Endothelial cell of umbilical vein (primary cell): ENCODE measurements at regions not wholly inside any gene's neighbourhood (a gene's known extent, or its start where the extent isn't known, plus 50 kb on each side); places are given as distances from the start of the nearest gene placed in this dataset.

Experiments
- EZH2 ChIP-seq: IDR thresholded peaks from 2 replicates; pipeline ENCODE4 v1.6.1; 2012; ENCODE audit warnings: borderline replicate concordance, low read depth, mild to moderate bottlenecking, moderate library complexity, low read length, inconsistent platforms; ENCODE audit not compliant: severe bottlenecking
- FOS ChIP-seq: IDR thresholded peaks from 2 replicates; pipeline ENCODE4 v1.6.1; 2011; ENCODE audit warnings: mild to moderate bottlenecking, low read length, moderate library complexity, borderline replicate concordance; ENCODE audit not compliant: insufficient read depth
- GATA2 ChIP-seq: IDR thresholded peaks from 2 replicates; pipeline ENCODE4 v1.7.0; 2011; ENCODE audit warnings: low read depth, mild to moderate bottlenecking, moderate library complexity, mixed read lengths, low read length; ENCODE audit not compliant: insufficient read length, insufficient read depth
- JUN ChIP-seq: IDR thresholded peaks from 2 replicates; pipeline ENCODE4 v1.6.1; 2011; ENCODE audit warnings: borderline replicate concordance, low read depth; ENCODE audit not compliant: insufficient read length, insufficient read depth
- MYC ChIP-seq: IDR thresholded peaks from one replicate; pipeline ENCODE4 v1.6.1; 2011; ENCODE audit warnings: mild to moderate bottlenecking, low read depth, low read length
- POLR2A ChIP-seq: IDR thresholded peaks from 2 replicates; pipeline ENCODE4 v1.6.1; 2012; ENCODE audit warnings: low read depth, mild to moderate bottlenecking, control low read depth, low read length
- POLR2AphosphoS5 ChIP-seq: IDR thresholded peaks from 2 replicates; pipeline ENCODE4 v1.6.1; 2012; ENCODE audit warnings: low read depth, mild to moderate bottlenecking, control low read depth, low read length, moderate library complexity; ENCODE audit not compliant: insufficient read depth
- TF ChIP-seq, protein P1 (sequence below), 2 donors: IDR thresholded peaks; 1 replicate in 1 of 2; 2 replicates in 1 of 2; pipeline ENCODE4 v1.5.1; 2011; ENCODE audit warnings: low read length in 2 of 2, mild to moderate bottlenecking in 2 of 2, moderate library complexity in 2 of 2, control low read depth in 1 of 2, inconsistent platforms in 1 of 2, low read depth in 1 of 2; ENCODE audit not compliant: insufficient read depth in 1 of 2; ENCODE audit errors: extremely low read depth in 1 of 2
- TF ChIP-seq, protein P2 (sequence below): IDR thresholded peaks from 2 replicates; pipeline ENCODE4 v1.6.1; 2011; ENCODE audit not compliant: insufficient read depth, insufficient read length

DNA sequence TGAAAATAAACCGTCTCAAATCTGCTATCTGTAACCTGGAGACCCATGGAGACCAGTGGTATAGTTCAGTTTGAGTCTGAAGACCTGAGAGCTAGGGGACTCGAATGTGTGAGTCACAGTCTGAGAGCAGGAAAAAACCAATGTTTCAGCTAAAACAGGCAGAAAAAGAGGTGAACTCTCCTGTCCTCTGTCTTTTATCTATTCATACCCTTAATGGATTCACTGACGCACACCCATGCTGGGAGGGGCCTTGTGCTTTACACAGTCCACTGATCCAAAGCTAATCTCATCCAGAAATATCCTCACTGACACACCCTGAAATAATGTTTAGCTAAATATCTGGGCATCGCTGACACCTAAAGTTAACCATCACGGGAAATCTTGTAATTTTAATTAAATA, 297.9 kb downstream of the GPM6A start:
- TF ChIP-seq, protein P1, sequence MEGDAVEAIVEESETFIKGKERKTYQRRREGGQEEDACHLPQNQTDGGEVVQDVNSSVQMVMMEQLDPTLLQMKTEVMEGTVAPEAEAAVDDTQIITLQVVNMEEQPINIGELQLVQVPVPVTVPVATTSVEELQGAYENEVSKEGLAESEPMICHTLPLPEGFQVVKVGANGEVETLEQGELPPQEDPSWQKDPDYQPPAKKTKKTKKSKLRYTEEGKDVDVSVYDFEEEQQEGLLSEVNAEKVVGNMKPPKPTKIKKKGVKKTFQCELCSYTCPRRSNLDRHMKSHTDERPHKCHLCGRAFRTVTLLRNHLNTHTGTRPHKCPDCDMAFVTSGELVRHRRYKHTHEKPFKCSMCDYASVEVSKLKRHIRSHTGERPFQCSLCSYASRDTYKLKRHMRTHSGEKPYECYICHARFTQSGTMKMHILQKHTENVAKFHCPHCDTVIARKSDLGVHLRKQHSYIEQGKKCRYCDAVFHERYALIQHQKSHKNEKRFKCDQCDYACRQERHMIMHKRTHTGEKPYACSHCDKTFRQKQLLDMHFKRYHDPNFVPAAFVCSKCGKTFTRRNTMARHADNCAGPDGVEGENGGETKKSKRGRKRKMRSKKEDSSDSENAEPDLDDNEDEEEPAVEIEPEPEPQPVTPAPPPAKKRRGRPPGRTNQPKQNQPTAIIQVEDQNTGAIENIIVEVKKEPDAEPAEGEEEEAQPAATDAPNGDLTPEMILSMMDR (IDR thresholded peaks at IDR 0.05; ENCODE audit: extremely low read depth in 1 of 2, insufficient read depth in 1 of 2, low read depth in 1 of 2, low read length in 2 of 2): no peak
- TF ChIP-seq JUN (no peak), POLR2A (no peak), EZH2 (no peak), MYC (no peak), GATA2 (no peak), POLR2AphosphoS5 (no peak), FOS (no peak)
- TF ChIP-seq, protein P2, sequence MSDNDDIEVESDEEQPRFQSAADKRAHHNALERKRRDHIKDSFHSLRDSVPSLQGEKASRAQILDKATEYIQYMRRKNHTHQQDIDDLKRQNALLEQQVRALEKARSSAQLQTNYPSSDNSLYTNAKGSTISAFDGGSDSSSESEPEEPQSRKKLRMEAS: no peak
